ENCODE measurements at regions not wholly inside any gene's neighbourhood (a gene's known extent, or its start where the extent isn't known, plus 50 kb on each side); places are given as distances from the start of the nearest gene placed in this dataset.

- DNase-seq (ENCODE audit: low read depth in 1 of 2, low spot score in 1 of 2) = no peak
Observed at GRCh38 chr16:86185089-86185488, 286.1 kb downstream of the IRF8 start.

DNA sequence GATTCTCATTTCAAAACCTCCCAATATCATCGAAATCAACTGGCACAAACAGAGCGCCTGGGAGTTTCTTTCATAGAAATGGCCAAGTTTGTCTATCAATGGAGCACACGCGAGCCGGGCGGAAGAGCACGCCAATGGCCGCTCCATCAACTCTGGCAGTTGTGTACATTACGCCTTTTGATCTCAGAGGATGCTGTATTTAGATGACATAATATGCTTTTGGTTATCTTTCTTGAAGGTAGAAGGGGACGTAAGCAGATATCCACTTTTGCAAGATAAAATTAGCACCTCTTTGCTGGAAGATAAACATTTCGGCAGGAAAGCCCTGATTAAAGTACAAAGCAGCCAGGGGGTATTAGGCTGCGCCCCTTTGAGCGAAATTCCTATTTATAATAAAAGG is 287.4 kb downstream of the IRF8 start:
- no peak for DNase-seq (ENCODE audit: low read depth in 1 of 2, low spot score in 1 of 2)

- DNase-seq (ENCODE audit: low read depth in 1 of 2, low spot score in 1 of 2) = no peak
Observed at GRCh38 chr16:86189934-86190333, 291.0 kb downstream of the IRF8 start.

- no peak for DNase-seq (ENCODE audit: low read depth in 1 of 2, low spot score in 1 of 2)
Observed at GRCh38 chr16:86191663-86192062, 292.7 kb downstream of the IRF8 start.

- DNase-seq (ENCODE audit: low read depth in 1 of 2, low spot score in 1 of 2) = no peak
Observed at GRCh38 chr16:86193528-86194193, 294.7 kb downstream of the IRF8 start.

DNA sequence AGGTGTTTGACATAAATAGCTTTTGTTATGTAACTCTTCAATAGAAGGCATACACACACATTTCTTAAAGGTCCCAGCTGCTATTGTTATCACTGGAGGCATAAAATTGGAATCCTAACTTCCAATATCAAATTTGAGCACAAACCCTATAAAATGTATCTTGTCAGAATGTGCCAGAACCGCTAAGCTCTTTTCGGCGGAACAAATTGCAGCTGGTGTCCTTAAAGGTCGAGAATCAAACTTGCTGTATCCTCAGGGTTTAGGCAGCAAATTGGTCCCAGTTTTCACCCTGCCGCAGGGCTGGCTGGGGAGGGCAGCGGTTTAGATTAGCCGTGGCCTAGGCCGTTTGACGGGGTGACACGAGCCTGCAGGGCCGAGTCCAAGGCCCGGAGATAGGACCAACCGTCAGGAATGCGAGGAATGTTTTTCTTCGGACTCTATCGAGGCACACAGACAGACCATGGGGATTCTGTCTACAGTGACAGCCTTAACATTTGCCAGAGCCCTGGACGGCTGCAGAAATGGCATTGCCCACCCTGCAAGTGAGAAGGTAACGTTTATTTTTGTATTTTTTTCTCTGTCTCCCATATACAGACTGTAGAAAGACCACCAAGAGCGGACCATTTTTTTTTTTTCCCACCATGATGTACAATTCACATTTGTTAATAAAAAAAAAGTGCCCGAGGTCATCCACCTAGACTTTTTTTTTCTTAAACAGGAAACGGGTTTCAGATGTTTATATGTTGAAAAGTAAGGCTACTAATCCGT is 297.1 kb downstream of the IRF8 start:
- DNase-seq (ENCODE audit: low read depth in 1 of 2, low spot score in 1 of 2) = no peak

GRCh38 chr16:86196687-86197391 is 297.9 kb downstream of the IRF8 start:
- DNase-seq (ENCODE audit: low read depth in 1 of 2, low spot score in 1 of 2) = no peak

DNA sequence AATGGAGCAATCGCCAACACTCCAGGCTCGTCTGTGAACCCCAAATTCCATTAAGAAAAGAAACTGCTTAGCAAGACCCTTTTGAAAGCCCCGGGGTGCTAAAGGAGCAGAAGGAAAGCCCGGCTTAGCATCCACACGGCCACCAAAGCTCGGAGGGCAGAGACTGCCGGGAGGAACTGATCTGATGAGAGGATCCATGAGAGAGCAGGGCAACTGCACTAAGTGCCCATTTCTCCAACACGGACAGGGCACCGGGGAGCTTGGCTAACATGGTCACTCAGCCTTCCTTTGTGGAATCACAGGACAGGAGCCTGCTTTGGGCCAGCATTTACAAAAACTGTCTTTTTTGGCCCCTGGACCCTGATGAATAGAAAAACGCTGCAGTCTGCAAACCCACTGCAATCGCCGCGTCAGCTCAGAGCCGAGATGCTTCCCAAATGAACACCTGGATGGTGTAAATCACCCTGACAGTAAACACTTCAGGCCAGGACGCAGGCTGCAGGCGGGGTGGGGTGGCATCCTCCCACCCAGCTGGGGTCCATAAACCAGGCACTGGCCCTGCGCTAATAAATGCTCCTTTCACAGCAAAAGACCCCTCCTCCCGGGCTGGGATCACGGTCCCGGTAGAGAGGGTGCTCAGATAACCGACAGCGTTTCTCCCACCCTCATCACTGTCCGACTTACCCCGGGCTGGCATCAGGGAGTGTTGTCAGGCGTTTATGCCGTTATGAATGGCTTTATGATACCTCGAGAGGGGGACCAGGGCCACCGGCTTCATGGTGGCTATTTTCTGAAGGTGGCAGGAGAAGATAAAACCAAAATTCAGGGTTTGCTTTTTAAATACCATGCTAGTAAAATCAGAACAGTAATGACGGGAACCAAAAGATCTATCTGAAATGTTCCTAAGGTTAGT is 299.5 kb downstream of the IRF8 start:
- DNase-seq (ENCODE audit: low read depth in 1 of 2, low spot score in 1 of 2) = no peak

GRCh38 chr16:86199182-86199581 is 300.2 kb downstream of the IRF8 start:
- no peak for DNase-seq (ENCODE audit: low read depth in 1 of 2, low spot score in 1 of 2)

DNA sequence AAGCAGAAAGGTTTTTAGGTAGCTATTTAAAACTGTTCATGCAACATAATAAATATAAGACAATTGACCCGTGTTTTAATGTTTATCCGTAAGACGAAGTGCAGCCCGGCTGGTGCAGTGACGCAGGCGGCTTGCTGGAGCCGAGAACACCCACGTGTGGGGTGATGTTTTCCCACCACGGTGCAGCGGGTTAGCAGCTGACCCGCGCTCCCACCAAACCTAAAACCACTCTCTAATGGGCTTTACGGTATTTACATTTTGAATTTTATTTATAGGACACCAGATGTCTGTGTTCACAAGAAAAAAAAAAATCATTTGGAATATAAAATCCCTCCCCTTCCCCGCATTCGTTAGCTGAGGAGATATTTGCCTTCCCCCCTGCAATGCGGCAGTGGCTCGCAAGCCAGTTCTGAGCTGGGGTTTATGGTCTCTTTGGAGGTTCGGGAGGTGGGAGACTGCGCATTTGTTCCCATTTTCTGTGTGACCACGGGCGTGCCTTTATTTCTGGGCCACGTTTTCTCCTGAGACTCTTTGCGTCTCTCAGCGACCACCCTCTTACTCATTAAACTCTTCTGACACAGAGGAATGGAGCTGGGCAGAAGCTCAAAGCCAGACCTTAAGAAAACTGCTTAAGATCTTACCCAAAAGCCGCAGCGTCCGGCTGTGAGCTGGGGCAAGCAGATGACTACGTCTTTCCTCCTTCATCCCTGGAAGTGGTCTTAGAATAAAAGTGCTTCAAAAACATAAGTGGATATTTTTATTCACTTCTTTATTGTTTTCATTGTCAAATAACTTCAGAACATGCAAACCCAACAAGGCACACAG is 301.1 kb downstream of the IRF8 start:
- no peak for DNase-seq (ENCODE audit: low read depth in 1 of 2, low spot score in 1 of 2)

- DNase-seq (ENCODE audit: low read depth in 1 of 2, low spot score in 1 of 2) = no peak
Observed at GRCh38 chr16:86200722-86201121, 301.8 kb downstream of the IRF8 start.

DNA sequence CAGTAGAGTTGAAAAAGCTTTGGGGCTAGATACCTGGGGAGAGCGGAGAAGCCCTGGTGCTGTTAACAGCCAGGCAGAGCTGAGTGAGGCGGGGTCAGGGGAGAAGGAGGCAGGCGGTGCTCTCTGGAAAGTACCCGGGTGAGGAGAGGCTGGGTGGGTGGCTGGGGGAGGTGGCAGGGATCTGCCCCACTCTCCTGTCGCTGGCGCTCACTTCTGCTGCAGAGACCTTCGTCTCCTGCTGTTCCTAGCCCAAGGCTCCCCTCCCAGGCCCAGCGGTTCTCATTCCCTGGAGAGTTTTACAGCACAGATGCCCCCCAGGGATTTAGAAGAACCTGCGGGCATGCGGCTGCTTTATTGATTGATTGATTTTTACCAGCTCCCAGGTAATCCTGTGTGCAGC is 302.8 kb downstream of the IRF8 start:
- DNase-seq (ENCODE audit: low read depth in 1 of 2, low spot score in 1 of 2) = no peak

DNA sequence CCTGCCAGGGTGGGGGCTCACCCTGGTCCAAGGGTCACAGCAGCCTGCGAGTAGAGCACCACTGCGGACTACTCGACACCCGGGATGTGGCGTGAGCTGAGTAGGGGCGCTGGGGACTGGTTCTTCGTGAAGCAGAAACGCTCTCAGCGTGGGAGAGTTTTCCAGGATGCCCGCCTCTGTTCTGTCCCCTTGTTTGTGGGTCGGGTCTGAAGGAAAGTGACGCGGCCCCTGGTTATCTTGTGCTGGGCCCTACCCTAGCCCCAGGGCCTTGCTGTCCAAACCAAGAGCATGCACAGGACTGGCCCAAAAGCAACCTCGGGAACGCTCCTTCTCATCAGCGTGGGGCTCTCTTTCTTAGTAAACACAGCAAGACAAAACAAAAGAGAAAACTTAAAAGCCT is 303.3 kb downstream of the IRF8 start:
- DNase-seq (ENCODE audit: low read depth in 1 of 2, low spot score in 1 of 2) = no peak

- DNase-seq (ENCODE audit: low read depth in 1 of 2, low spot score in 1 of 2) = no peak
Observed at GRCh38 chr16:86202760-86203426, 303.9 kb downstream of the IRF8 start.

DNA sequence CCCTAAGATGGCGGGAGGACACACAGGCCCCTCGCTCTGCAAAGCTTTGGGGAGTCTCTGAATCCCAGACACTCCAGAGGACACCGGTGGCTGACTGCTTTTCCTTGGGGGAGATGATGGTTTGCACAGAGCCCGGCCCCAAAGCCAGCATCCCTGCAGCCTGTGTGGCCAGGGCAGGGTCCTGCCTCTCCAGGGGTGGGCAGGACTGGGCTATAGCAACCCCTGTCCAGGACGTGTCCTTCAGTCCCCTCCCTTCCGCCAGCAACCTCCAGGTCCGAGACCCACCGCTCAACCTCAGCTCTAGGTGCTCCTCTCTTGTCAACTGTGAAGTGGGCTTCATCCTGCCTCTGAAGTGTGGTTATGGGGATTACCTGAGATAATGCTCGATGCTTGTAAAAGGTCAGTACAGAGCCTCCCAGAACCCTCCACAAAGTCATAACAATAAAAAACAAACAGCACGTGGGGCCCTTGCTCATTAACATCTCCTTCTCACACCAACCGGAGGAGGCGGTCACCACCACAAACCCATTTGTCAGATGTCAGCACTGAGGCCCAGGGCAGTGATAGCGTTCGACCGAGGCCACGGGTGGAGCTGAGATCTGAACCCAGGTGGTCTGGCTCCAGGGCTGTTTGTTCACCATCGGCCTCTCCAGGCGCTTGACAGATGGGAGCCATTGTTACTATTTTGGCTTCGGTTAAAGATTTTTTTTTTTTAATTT is 304.8 kb downstream of the IRF8 start:
- DNase-seq (ENCODE audit: low read depth in 1 of 2, low spot score in 1 of 2) = no peak

- DNase-seq (ENCODE audit: low read depth in 1 of 2, low spot score in 1 of 2) = no peak
Observed at GRCh38 chr16:86205521-86206245, 304.6 kb upstream of the FOXF1 start.

DNA sequence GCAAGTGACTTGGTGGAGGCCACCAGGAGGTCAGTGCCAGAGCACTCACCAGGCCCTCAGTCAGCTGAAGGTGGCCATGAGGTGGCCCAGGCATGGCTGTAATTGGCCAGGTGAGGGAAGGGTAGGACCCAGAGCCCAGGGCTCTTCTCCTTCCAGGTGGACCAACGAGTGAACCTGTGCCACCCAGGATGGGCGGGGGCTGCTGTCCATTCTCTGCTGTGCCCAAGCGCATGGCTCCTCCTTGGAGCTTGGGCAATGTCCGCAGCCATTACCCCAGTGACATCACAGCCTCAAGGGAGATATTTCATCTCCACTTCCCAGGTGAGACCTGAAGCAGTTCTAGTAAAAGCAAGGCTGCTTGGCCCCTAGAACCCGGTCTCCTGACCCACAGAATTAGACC is 303.0 kb upstream of the FOXF1 start:
- no peak for DNase-seq (ENCODE audit: low read depth in 1 of 2, low spot score in 1 of 2)

DNA sequence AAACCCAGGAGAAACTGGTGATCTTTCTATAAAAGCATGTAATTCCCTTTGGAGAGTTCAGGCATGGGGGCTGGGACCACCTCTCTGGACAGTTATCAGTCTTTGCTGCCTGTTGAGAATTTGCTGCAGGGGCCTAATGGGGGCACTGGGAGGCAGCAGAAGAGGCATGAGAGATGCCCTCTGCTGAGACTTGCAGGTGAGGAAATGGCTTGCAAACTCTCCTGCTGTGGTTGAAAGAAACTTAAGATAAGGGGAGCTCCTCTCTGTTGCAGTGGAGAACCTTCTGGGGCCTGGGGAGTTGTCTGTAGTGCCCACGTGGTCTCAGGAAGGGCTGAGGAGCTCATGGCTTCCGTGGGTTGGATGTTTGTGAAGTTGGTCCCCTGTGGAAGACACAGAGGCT is 301.1 kb upstream of the FOXF1 start:
- no peak for DNase-seq (ENCODE audit: low read depth in 1 of 2, low spot score in 1 of 2)
